HL-60 (cell line): ENCODE measurements at regions not wholly inside any gene's neighbourhood (a gene's known extent, or its start where the extent isn't known, plus 50 kb on each side); places are given as distances from the start of the nearest gene placed in this dataset.

ENCODE experiments used
- DNase-seq, 2 experiments: peaks; one replicate each; pipeline ENCODE4 v3.0.0-alpha.2; 2010 to 2020; ENCODE audit warnings: low read depth in 1 of 2, low spot score in 1 of 2
- H3K27ac ChIP-seq: fragments of 250-450 bp; sonication (Bioruptor Pico); replicated peaks from 2 replicates; pipeline ENCODE4 v1.5.1; 2020; ENCODE audit warnings: mild to moderate bottlenecking, moderate library complexity
- H3K27me3 ChIP-seq: fragments of 250-450 bp; sonication (Bioruptor Pico); 2 replicates; pipeline ENCODE4 v1.5.1; 2021; ENCODE audit warnings: mild to moderate bottlenecking, moderate library complexity; ENCODE audit not compliant: insufficient read depth, poor library complexity, severe bottlenecking
- H3K4me3 ChIP-seq: replicated peaks from 2 replicates; pipeline ENCODE4 v1.5.1; 2011; ENCODE audit warnings: mild to moderate bottlenecking, control low read depth, low read length; ENCODE audit not compliant: insufficient read depth
- GABPA ChIP-seq: IDR thresholded peaks from 2 replicates; pipeline ENCODE4 v1.6.1; 2012; ENCODE audit warnings: low read depth
- POLR2AphosphoS5 ChIP-seq: IDR thresholded peaks from 2 replicates; pipeline ENCODE4 v1.6.1; 2012; ENCODE audit warnings: low read depth
- SPI1 ChIP-seq: IDR thresholded peaks from 2 replicates; pipeline ENCODE4 v1.6.1; 2012; ENCODE audit warnings: low read depth, mild to moderate bottlenecking, borderline replicate concordance
- TF ChIP-seq, protein P1 (sequence below): IDR thresholded peaks from 2 replicates; pipeline ENCODE4 v1.6.1; 2012; ENCODE audit warnings: low read depth; ENCODE audit not compliant: insufficient replicate concordance
- TF ChIP-seq, protein P2 (sequence below): IDR thresholded peaks from one replicate; pipeline ENCODE4 v1.5.1; 2011; ENCODE audit warnings: low read length, control low read depth, inconsistent platforms; ENCODE audit not compliant: insufficient read depth

DNA sequence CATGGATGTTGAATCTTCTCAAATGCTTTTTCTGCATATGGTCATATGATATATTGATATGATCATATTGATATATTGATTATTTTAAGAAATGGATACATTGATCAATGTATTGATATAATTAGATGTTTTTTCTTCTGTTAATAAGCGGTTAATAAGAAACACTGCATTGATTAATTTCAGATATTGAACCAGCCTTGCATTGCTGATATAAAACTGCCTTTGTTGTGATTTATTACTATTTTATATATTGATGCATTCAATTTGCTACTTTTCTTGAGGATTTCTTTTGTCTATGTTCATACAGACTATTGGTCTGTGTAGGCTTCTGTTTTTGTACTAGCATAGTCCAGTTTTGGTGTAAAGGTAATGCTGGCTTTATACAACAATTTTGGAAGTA is 79.7 kb upstream of the ELN start:
- TF ChIP-seq GABPA (no peak), SPI1 (no peak), POLR2AphosphoS5 (no peak)
- TF ChIP-seq, protein P1, sequence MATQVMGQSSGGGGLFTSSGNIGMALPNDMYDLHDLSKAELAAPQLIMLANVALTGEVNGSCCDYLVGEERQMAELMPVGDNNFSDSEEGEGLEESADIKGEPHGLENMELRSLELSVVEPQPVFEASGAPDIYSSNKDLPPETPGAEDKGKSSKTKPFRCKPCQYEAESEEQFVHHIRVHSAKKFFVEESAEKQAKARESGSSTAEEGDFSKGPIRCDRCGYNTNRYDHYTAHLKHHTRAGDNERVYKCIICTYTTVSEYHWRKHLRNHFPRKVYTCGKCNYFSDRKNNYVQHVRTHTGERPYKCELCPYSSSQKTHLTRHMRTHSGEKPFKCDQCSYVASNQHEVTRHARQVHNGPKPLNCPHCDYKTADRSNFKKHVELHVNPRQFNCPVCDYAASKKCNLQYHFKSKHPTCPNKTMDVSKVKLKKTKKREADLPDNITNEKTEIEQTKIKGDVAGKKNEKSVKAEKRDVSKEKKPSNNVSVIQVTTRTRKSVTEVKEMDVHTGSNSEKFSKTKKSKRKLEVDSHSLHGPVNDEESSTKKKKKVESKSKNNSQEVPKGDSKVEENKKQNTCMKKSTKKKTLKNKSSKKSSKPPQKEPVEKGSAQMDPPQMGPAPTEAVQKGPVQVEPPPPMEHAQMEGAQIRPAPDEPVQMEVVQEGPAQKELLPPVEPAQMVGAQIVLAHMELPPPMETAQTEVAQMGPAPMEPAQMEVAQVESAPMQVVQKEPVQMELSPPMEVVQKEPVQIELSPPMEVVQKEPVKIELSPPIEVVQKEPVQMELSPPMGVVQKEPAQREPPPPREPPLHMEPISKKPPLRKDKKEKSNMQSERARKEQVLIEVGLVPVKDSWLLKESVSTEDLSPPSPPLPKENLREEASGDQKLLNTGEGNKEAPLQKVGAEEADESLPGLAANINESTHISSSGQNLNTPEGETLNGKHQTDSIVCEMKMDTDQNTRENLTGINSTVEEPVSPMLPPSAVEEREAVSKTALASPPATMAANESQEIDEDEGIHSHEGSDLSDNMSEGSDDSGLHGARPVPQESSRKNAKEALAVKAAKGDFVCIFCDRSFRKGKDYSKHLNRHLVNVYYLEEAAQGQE: no peak
- TF ChIP-seq, protein P2, sequence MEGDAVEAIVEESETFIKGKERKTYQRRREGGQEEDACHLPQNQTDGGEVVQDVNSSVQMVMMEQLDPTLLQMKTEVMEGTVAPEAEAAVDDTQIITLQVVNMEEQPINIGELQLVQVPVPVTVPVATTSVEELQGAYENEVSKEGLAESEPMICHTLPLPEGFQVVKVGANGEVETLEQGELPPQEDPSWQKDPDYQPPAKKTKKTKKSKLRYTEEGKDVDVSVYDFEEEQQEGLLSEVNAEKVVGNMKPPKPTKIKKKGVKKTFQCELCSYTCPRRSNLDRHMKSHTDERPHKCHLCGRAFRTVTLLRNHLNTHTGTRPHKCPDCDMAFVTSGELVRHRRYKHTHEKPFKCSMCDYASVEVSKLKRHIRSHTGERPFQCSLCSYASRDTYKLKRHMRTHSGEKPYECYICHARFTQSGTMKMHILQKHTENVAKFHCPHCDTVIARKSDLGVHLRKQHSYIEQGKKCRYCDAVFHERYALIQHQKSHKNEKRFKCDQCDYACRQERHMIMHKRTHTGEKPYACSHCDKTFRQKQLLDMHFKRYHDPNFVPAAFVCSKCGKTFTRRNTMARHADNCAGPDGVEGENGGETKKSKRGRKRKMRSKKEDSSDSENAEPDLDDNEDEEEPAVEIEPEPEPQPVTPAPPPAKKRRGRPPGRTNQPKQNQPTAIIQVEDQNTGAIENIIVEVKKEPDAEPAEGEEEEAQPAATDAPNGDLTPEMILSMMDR: no peak
- no peak for DNase-seq
- Histone ChIP-seq H3K4me3 (no peak overlapping the region), H3K27me3 (no peaks in the 10 kb centered on the region), H3K27ac (no peak overlapping the region)

DNA sequence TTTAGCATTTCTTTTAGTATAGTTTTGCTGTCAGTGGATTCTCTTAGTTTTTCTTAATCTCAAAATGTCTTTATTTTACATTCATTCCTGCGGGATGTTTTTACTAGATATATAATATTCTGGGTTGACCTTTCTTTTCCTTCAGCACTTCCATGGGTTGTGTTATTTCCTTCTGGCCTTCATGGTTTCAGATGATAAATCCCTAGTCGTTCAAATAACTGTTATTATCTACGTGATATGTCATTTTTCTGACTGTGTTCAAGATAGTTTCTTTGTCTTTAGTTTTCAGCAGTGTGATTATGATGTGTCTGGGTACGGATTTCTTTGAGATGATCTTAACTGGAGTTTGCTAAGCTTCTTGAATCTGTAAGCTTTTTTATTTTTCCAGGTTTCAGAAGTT is 75.7 kb upstream of the ELN start:
- Histone ChIP-seq H3K27me3 (no peaks in the 10 kb centered on the region), H3K27ac (no peak overlapping the region), H3K4me3 (no peak overlapping the region)
- no peak for DNase-seq
- TF ChIP-seq, protein P2: no peak
- TF ChIP-seq, protein P1: no peak
- no peak for TF ChIP-seq SPI1
- TF ChIP-seq POLR2AphosphoS5: no peak
- no peak for TF ChIP-seq GABPA

DNA sequence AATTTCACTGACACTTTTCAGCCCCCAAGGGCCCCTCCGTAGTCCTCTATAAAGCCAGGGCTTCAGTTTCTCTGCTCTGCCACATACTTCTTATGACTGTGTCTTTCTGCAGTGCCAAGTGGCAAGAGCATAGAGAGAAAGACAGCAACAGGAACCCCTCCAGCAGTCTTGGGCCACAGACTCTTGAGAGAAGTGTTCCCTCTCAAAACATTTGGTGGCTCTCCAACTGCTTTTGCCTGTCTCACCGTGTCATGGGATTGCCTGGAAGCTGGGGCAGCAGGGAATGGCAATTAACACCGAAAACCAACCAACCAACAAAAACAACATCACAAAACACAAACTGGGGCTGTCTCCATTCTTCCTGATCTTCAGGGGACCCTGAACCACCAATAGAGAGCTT is 73.8 kb upstream of the ELN start:
- H3K4me3 ChIP-seq: no peak overlapping the region
- no peak for DNase-seq
- TF ChIP-seq SPI1 (no peak), GABPA (no peak), POLR2AphosphoS5 (no peak)
- TF ChIP-seq, protein P1: no peak
- TF ChIP-seq, protein P2: no peak
- no peak overlapping the region for H3K27ac ChIP-seq
- no peaks in the 10 kb centered on the region for H3K27me3 ChIP-seq
